PC-3 (cell line): ENCODE measurements at regions not wholly inside any gene's neighbourhood (a gene's known extent, or its start where the extent isn't known, plus 50 kb on each side); places are given as distances from the start of the nearest gene placed in this dataset.

Source experiments
- ATAC-seq: fragments of 200-7000 bp; cut with Tn5 transposase; 2 replicates; pipeline ENCODE4 v1.9.1; 2020; ENCODE audit warnings: mild to moderate bottlenecking, moderate library complexity
- BruUV-seq: library from RNA; stranded (reverse); fragments of 400-500 nt; replicated peaks from 2 replicates; lab custom pipeline; 2021; lab: Mats Ljungman, UMichigan
- CTCF ChIA-PET: fragments of 300-600 bp; sonication (Branson Sonifier 250); formaldehyde crosslinking; loops from one replicate; lab custom pipeline; 2022; ENCODE audit warnings: antibody characterized with exemption; lab: Charles Lee
- POLR2A ChIA-PET: fragments of 300-600 bp; sonication (Branson Sonifier 250); formaldehyde crosslinking; loops from one replicate; lab custom pipeline; 2022; ENCODE audit warnings: antibody characterized with exemption; ENCODE audit not compliant: unreplicated experiment; lab: Charles Lee
- DNase-seq: peaks from one replicate; pipeline ENCODE4 v3.0.0-alpha.2; 2015
- H2AFZ ChIP-seq: fragments of 300-600 bp; sonication (generic); 2 replicates; pipeline ENCODE4 v1.6.0; 2016; ENCODE audit warnings: antibody characterized with exemption, low read length
- H3F3A ChIP-seq: fragments of 300-600 bp; sonication (generic); one replicate; pipeline ENCODE4 v1.6.0; 2017; ENCODE audit warnings: antibody characterized with exemption, low read length, control low read depth, mild to moderate bottlenecking; ENCODE audit not compliant: unreplicated experiment
- H3K27ac ChIP-seq: fragments of 300-600 bp; sonication (generic); 2 replicates; pipeline ENCODE4 v1.5.1; 2016; ENCODE audit warnings: mild to moderate bottlenecking, low read length
- H3K27me3 ChIP-seq: fragments of 300-600 bp; sonication (generic); 2 replicates; pipeline ENCODE4 v1.6.1; 2016; ENCODE audit warnings: low read length, mixed read lengths
- H3K36me3 ChIP-seq: fragments of 300-600 bp; sonication (generic); 2 replicates; pipeline ENCODE4 v1.6.1; 2016; ENCODE audit warnings: low read depth, mixed run types, low read length, mixed read lengths
- H3K4me1 ChIP-seq: fragments of 300-600 bp; sonication (generic); 2 replicates; pipeline ENCODE4 v1.5.1; 2016; ENCODE audit warnings: low read length; ENCODE audit not compliant: insufficient read depth
- H3K4me2 ChIP-seq: fragments of 300-600 bp; sonication (generic); 2 replicates; pipeline ENCODE4 v1.6.0; 2016; ENCODE audit warnings: low read length
- H3K4me3 ChIP-seq: fragments of 300-600 bp; sonication (generic); 2 replicates; pipeline ENCODE4 v1.5.1; 2016; ENCODE audit warnings: mild to moderate bottlenecking, low read length, mixed read lengths
- H3K79me2 ChIP-seq: fragments of 300-600 bp; sonication (generic); 2 replicates; pipeline ENCODE4 v1.6.1; 2017; ENCODE audit warnings: low read length, mixed read lengths
- H3K9ac ChIP-seq: fragments of 300-600 bp; sonication (generic); 2 replicates; pipeline ENCODE4 v1.6.0; 2016; ENCODE audit warnings: mild to moderate bottlenecking, low read length
- H3K9me2 ChIP-seq: fragments of 300-600 bp; sonication (generic); replicated peaks from 2 replicates; pipeline ENCODE4 v1.6.1; 2016; ENCODE audit warnings: mixed run types, low read length, mixed read lengths
- H3K9me3 ChIP-seq: fragments of 300-600 bp; sonication (generic); 2 replicates; pipeline ENCODE4 v1.6.1; 2016; ENCODE audit warnings: low read length, mixed read lengths
- H4K20me1 ChIP-seq: fragments of 300-600 bp; sonication (generic); 2 replicates; pipeline ENCODE4 v1.6.1; 2016; ENCODE audit warnings: low read length, mixed read lengths
- CTCF ChIP-seq: fragments of 300-600 bp; sonication (generic); conservative IDR thresholded peaks from 2 replicates; pipeline ENCODE4 v1.5.1; 2017; ENCODE audit warnings: antibody characterized with exemption, low read depth, mild to moderate bottlenecking, low read length
- EZH2 ChIP-seq: fragments of 300-600 bp; sonication (generic); IDR thresholded peaks from one replicate; pipeline ENCODE4 v1.6.1; 2017; ENCODE audit warnings: antibody characterized with exemption, mild to moderate bottlenecking, low read length; ENCODE audit not compliant: unreplicated experiment
- EZH2phosphoT487 ChIP-seq: fragments of 300-600 bp; sonication (generic); IDR thresholded peaks from 2 replicates; pipeline ENCODE4 v1.6.1; 2018; ENCODE audit warnings: mild to moderate bottlenecking, antibody characterized with exemption, low read length, borderline replicate concordance
- intact Hi-C: fragments of 100-400 bp; cut with micrococcal nuclease; formaldehyde crosslinking; loops from 2 replicates; pipeline ENCODE4 v1.9.0; 2023

GRCh38 chr13:23514076-23514475, 56.1 kb upstream of the TNFRSF19 start:
- Histone ChIP-seq H3K4me3 (no peak overlapping the region), H3K4me1 (peaks cover 24% of the 10 kb centered on the region), H3K27ac (no peak overlapping the region), H3K79me2 (no peaks in the 10 kb centered on the region), H3K9me3 (no peaks in the 10 kb centered on the region), H3F3A (no peaks in the 10 kb centered on the region), H3K4me2 (no peak overlapping the region), H4K20me1 (no peaks in the 10 kb centered on the region), H3K36me3 (no peaks in the 10 kb centered on the region), H2AFZ (no peak overlapping the region), H3K9ac (no peak overlapping the region), H3K9me2 (no peaks in the 10 kb centered on the region), H3K27me3 (no peaks in the 10 kb centered on the region)
- ATAC-seq (no peak), DNase-seq (no peak)
- TF ChIP-seq EZH2 (no peak), EZH2phosphoT487 (no peak), CTCF (no peak)
- intact Hi-C loops, result no loop called here
- BruUV-seq, result no TSS peak
- CTCF ChIA-PET, result no interaction called here
- POLR2A ChIA-PET, result interaction anchor here (0.8 kb wide), 1 partner anchor 139 kb away, joined by 3 read pairs; no protein-coding TSS in a partner anchor

- Histone ChIP-seq H3K36me3 (no peaks in the 10 kb centered on the region), H3K4me3 (no peak overlapping the region), H2AFZ (no peak overlapping the region), H3K4me2 (no peak overlapping the region), H3K9ac (no peak overlapping the region), H3K9me3 (no peaks in the 10 kb centered on the region), H3K27me3 (no peaks in the 10 kb centered on the region), H4K20me1 (no peaks in the 10 kb centered on the region), H3K4me1 (peaks cover 18% of the 10 kb centered on the region), H3K79me2 (no peaks in the 10 kb centered on the region), H3F3A (no peaks in the 10 kb centered on the region), H3K9me2 (no peaks in the 10 kb centered on the region), H3K27ac (no peak overlapping the region)
- ChIA-PET POLR2A (no interaction called here), CTCF (no interaction called here)
- no peak for DNase-seq
- intact Hi-C loops, result no loop called here
- TF ChIP-seq CTCF (no peak), EZH2phosphoT487 (no peak), EZH2 (no peak)
- ATAC-seq, result no peak
- BruUV-seq, result no TSS peak
Measured at GRCh38 chr13:23515116-23515515, 55.1 kb upstream of the TNFRSF19 start.

- POLR2A ChIA-PET, result no interaction called here
- H3K36me3 ChIP-seq, result no peaks in the 10 kb centered on the region
- no peaks in the 10 kb centered on the region for H3K79me2 ChIP-seq
- no TSS peak for BruUV-seq
- H3K9me3 ChIP-seq, result no peaks in the 10 kb centered on the region
- H3K4me1 ChIP-seq, result peaks cover 7% of the 10 kb centered on the region
- no peaks in the 10 kb centered on the region for H4K20me1 ChIP-seq
- no peaks in the 10 kb centered on the region for H3F3A ChIP-seq
- H2AFZ ChIP-seq, result no peak overlapping the region
- H3K27ac ChIP-seq, result no peak overlapping the region
- intact Hi-C loops, result no loop called here
- TF ChIP-seq EZH2 (no peak), CTCF (no peak), EZH2phosphoT487 (no peak)
- DNase-seq (no peak), ATAC-seq (no peak)
- H3K9ac ChIP-seq, result no peak overlapping the region
- H3K9me2 ChIP-seq, result no peaks in the 10 kb centered on the region
- H3K4me3 ChIP-seq, result no peak overlapping the region
- CTCF ChIA-PET, result no interaction called here
- H3K4me2 ChIP-seq, result no peak overlapping the region
- H3K27me3 ChIP-seq, result no peaks in the 10 kb centered on the region
Measured at GRCh38 chr13:23516190-23516589, 54.0 kb upstream of the TNFRSF19 start.
